NCI-H2081 treated with DMSO at 0.1 percent for 48 hours (cell line): ENCODE measurements at regions not wholly inside any gene's neighbourhood (a gene's known extent, or its start where the extent isn't known, plus 50 kb on each side); places are given as distances from the start of the nearest gene placed in this dataset.

Experiments used
- DNase-seq: peaks from one replicate; lab custom pipeline; 2025; lab: John Stamatoyannopoulos, UW

- no peak for DNase-seq
Measured at GRCh38 chr9:96087669-96088299, 212.3 kb downstream of the ERCC6L2 start.

GRCh38 chr9:96086936-96087571 is 211.6 kb downstream of the ERCC6L2 start:
- DNase-seq: no peak

GRCh38 chr9:96085491-96086143 is 210.1 kb downstream of the ERCC6L2 start:
- no peak for DNase-seq

- DNase-seq: no peak
Measured at GRCh38 chr9:96084331-96084734, 208.8 kb downstream of the ERCC6L2 start.

GRCh38 chr9:96082516-96083232 is 207.2 kb downstream of the ERCC6L2 start:
- DNase-seq: no peak

- no peak for DNase-seq
Measured at GRCh38 chr9:96080364-96080763, 204.9 kb downstream of the ERCC6L2 start.

- DNase-seq: no peak
Measured at GRCh38 chr9:96079779-96080178, 204.3 kb downstream of the ERCC6L2 start.

- DNase-seq: no peak
Measured at GRCh38 chr9:96078897-96079490, 203.5 kb downstream of the ERCC6L2 start.

- no peak for DNase-seq
Measured at GRCh38 chr9:96075757-96076156, 200.3 kb downstream of the ERCC6L2 start.

- no peak for DNase-seq
Measured at GRCh38 chr9:96075111-96075510, 199.6 kb downstream of the ERCC6L2 start.

GRCh38 chr9:96073531-96074480 is 198.3 kb downstream of the ERCC6L2 start:
- DNase-seq: no peak

GRCh38 chr9:96072930-96073329 is 197.4 kb downstream of the ERCC6L2 start:
- DNase-seq: no peak

GRCh38 chr9:96071815-96072124 is 196.3 kb downstream of the ERCC6L2 start:
- DNase-seq: no peak

- DNase-seq: no peak
Measured at GRCh38 chr9:96071076-96071814, 195.8 kb downstream of the ERCC6L2 start.

- DNase-seq: no peak
Measured at GRCh38 chr9:96069629-96070220, 194.2 kb downstream of the ERCC6L2 start.

GRCh38 chr9:96068511-96068910 is 193.0 kb downstream of the ERCC6L2 start:
- DNase-seq: no peak

GRCh38 chr9:96067600-96067999 is 192.1 kb downstream of the ERCC6L2 start:
- DNase-seq: no peak

GRCh38 chr9:96067004-96067403 is 191.5 kb downstream of the ERCC6L2 start:
- no peak for DNase-seq

GRCh38 chr9:96065482-96066251 is 190.2 kb downstream of the ERCC6L2 start:
- DNase-seq: no peak
